ENCODE measurements at regions not wholly inside any gene's neighbourhood (a gene's known extent, or its start where the extent isn't known, plus 50 kb on each side); places are given as distances from the start of the nearest gene placed in this dataset.

DNA sequence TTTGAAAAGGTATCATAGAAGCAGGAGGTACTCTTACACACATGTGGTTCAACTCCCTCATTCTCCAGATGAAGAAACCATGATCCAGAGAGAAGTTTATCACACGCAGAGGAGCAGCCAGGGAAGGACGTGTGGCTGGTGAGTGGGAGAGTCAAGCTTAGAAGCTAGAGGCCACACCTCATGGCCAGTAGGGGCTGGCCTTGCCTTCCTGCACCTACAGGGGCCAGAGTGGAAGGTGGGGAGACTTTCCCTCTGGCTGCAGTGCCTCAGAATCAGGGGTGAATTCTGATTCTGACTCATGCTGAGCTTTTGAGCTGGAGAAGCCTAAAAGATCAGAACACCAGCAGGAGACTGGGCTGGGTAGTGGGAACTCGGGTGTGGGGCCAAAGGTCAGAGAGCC, 1067.9 kb downstream of the BCL11B start:
- TF ChIP-seq TAF1 (IDR thresholded peaks at IDR 0.05; ENCODE audit: low read depth) (no peak), YY1 (IDR thresholded peaks at IDR 0.05; ENCODE audit: low read depth) (no peak), EP300 (IDR thresholded peaks at IDR 0.05; ENCODE audit: borderline replicate concordance) (no peak), TEAD4 (IDR thresholded peaks at IDR 0.05) (no peak), RAD21 (IDR thresholded peaks at IDR 0.05; ENCODE audit: low read depth) (no peak), TCF12 (IDR thresholded peaks at IDR 0.05; ENCODE audit: low read depth) (no peak), CREB1 (IDR thresholded peaks at IDR 0.05; ENCODE audit: low read depth) (no peak), ZBTB7A (IDR thresholded peaks at IDR 0.05; ENCODE audit: low read depth) (no peak), FOXM1 (IDR thresholded peaks at IDR 0.05; ENCODE audit: borderline replicate concordance, low read depth) (no peak)
- TF ChIP-seq, protein P1, sequence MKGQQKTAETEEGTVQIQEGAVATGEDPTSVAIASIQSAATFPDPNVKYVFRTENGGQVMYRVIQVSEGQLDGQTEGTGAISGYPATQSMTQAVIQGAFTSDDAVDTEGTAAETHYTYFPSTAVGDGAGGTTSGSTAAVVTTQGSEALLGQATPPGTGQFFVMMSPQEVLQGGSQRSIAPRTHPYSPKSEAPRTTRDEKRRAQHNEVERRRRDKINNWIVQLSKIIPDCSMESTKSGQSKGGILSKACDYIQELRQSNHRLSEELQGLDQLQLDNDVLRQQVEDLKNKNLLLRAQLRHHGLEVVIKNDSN (IDR thresholded peaks at IDR 0.05): no peak
- TF ChIP-seq, protein P2, sequence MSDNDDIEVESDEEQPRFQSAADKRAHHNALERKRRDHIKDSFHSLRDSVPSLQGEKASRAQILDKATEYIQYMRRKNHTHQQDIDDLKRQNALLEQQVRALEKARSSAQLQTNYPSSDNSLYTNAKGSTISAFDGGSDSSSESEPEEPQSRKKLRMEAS (IDR thresholded peaks at IDR 0.05): no peak
- TF ChIP-seq, protein P3, sequence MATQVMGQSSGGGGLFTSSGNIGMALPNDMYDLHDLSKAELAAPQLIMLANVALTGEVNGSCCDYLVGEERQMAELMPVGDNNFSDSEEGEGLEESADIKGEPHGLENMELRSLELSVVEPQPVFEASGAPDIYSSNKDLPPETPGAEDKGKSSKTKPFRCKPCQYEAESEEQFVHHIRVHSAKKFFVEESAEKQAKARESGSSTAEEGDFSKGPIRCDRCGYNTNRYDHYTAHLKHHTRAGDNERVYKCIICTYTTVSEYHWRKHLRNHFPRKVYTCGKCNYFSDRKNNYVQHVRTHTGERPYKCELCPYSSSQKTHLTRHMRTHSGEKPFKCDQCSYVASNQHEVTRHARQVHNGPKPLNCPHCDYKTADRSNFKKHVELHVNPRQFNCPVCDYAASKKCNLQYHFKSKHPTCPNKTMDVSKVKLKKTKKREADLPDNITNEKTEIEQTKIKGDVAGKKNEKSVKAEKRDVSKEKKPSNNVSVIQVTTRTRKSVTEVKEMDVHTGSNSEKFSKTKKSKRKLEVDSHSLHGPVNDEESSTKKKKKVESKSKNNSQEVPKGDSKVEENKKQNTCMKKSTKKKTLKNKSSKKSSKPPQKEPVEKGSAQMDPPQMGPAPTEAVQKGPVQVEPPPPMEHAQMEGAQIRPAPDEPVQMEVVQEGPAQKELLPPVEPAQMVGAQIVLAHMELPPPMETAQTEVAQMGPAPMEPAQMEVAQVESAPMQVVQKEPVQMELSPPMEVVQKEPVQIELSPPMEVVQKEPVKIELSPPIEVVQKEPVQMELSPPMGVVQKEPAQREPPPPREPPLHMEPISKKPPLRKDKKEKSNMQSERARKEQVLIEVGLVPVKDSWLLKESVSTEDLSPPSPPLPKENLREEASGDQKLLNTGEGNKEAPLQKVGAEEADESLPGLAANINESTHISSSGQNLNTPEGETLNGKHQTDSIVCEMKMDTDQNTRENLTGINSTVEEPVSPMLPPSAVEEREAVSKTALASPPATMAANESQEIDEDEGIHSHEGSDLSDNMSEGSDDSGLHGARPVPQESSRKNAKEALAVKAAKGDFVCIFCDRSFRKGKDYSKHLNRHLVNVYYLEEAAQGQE (IDR thresholded peaks at IDR 0.05; ENCODE audit: low read depth): no peak

DNA sequence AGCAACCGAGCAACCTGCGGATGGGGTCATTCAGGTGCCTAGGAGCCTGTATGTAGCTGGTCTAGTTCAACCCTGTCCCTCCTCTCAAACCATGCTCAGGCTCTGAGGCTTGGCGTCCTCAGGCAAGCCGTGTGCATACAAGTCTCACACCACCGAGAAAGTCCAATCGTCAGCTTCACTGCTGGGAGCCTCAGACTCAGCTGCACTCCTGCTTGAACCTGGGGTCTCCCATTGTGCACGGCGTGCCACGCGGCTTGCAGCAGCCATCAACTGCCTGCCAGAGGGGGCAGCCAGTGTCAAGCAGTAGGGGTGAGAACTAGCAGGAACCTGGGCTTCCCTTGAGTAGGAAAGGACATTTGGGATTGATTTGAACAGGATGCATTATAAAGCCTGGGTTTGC, 1064.6 kb downstream of the BCL11B start:
- TF ChIP-seq CREB1 (IDR thresholded peaks at IDR 0.05; ENCODE audit: low read depth) (no peak), YY1 (IDR thresholded peaks at IDR 0.05; ENCODE audit: low read depth) (no peak), NFIC (IDR thresholded peaks at IDR 0.05) (no peak), TEAD4 (IDR thresholded peaks at IDR 0.05) (no peak), CEBPB (IDR thresholded peaks at IDR 0.05) (no peak)

DNA sequence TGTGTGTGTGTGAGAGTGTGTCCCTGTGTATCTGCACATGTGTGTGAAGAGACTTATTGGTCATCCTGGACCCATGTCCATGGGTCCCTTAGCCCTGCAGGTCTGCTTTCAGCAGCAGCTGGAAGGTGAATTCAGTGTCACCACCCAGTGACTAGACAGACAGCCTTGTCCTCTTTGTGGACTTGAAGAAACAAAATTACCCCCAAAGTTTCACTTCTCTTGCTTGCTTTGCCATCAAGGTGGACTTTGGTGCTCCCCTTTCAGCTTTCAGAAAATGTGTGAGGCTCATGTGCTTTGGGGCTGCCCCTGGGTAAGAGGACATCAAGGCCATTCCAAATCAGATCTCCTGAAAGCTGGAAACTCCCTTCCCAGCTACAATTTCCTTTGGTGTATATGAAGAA, 1063.8 kb downstream of the BCL11B start:
- TF ChIP-seq, protein P2 (IDR thresholded peaks at IDR 0.05): no peak
- TF ChIP-seq RAD21 (IDR thresholded peaks at IDR 0.05; ENCODE audit: low read depth) (no peak), CREB1 (IDR thresholded peaks at IDR 0.05; ENCODE audit: low read depth) (no peak), TCF12 (IDR thresholded peaks at IDR 0.05; ENCODE audit: low read depth) (no peak), YY1 (IDR thresholded peaks at IDR 0.05; ENCODE audit: low read depth) (no peak), CEBPB (IDR thresholded peaks at IDR 0.05) (no peak), ZBTB7A (IDR thresholded peaks at IDR 0.05; ENCODE audit: low read depth) (no peak), NFIC (IDR thresholded peaks at IDR 0.05) (no peak), TAF1 (IDR thresholded peaks at IDR 0.05; ENCODE audit: low read depth) (no peak), EGR1 (IDR thresholded peaks at IDR 0.05) (no peak), EP300 (IDR thresholded peaks at IDR 0.05; ENCODE audit: borderline replicate concordance) (no peak), FOXM1 (IDR thresholded peaks at IDR 0.05; ENCODE audit: borderline replicate concordance, low read depth) (no peak), TEAD4 (IDR thresholded peaks at IDR 0.05) (no peak)
- TF ChIP-seq, protein P1 (IDR thresholded peaks at IDR 0.05): no peak
- TF ChIP-seq, protein P3 (IDR thresholded peaks at IDR 0.05; ENCODE audit: low read depth): no peak

DNA sequence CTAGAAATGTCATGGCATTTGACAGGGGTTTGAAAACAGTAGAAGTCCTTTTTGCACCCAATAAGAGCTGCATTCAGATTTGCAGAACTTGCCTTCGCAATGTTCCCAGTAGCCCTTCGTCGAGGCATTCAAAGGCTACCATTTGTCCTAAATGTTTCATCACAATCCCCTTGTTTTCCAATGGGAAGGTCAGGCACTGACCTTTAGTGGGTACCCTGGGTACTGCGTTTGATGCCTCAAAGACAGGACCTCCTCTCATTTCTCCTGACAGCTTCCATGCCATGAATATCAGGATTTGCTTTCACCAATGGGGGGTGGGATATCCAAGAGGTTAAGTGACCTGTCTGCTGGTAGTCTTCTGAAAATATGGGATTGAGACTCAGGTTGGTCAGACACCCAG, 1063.1 kb downstream of the BCL11B start:
- TF ChIP-seq TEAD4 (IDR thresholded peaks at IDR 0.05): no peak
- TF ChIP-seq, protein P1 (IDR thresholded peaks at IDR 0.05): no peak
- TF ChIP-seq CREB1 (IDR thresholded peaks at IDR 0.05; ENCODE audit: low read depth): no peak
- TF ChIP-seq, protein P3 (IDR thresholded peaks at IDR 0.05; ENCODE audit: low read depth): no peak
- TF ChIP-seq TAF1 (IDR thresholded peaks at IDR 0.05; ENCODE audit: low read depth): no peak
- TF ChIP-seq, protein P2 (IDR thresholded peaks at IDR 0.05): no peak
- TF ChIP-seq EP300 (IDR thresholded peaks at IDR 0.05; ENCODE audit: borderline replicate concordance): no peak
- no peak for TF ChIP-seq EGR1 (IDR thresholded peaks at IDR 0.05)
- no peak for TF ChIP-seq ZBTB7A (IDR thresholded peaks at IDR 0.05; ENCODE audit: low read depth)
- no peak for TF ChIP-seq NFIC (IDR thresholded peaks at IDR 0.05)
- TF ChIP-seq FOXM1 (IDR thresholded peaks at IDR 0.05; ENCODE audit: borderline replicate concordance, low read depth): no peak
- TF ChIP-seq TCF12 (IDR thresholded peaks at IDR 0.05; ENCODE audit: low read depth): no peak
- TF ChIP-seq RAD21 (IDR thresholded peaks at IDR 0.05; ENCODE audit: low read depth): no peak
- no peak for TF ChIP-seq CEBPB (IDR thresholded peaks at IDR 0.05)
- TF ChIP-seq YY1 (IDR thresholded peaks at IDR 0.05; ENCODE audit: low read depth): no peak
